GM10248 (cell line): ENCODE measurements at regions not wholly inside any gene's neighbourhood (a gene's known extent, or its start where the extent isn't known, plus 50 kb on each side); places are given as distances from the start of the nearest gene placed in this dataset.
"Not testable (repeated sequence)": the region's sequence is repeated elsewhere in the genome, so short reads cannot be mapped to it uniquely, and the experiment has no call there.

Source experiments
- CTCF ChIA-PET: fragments of 300-600 bp; sonication (Branson Sonifier 250); formaldehyde crosslinking; extraction: SDS; loops from one replicate; lab custom pipeline; 2021; ENCODE audit warnings: antibody characterized with exemption; lab: Yijun Ruan, JAX
- POLR2A ChIA-PET: fragments of 350-650 bp; sonication (Branson Sonifier 250); formaldehyde crosslinking; extraction: SDS; loops from one replicate; lab custom pipeline; 2020; ENCODE audit warnings: antibody characterized with exemption; lab: Yijun Ruan, JAX
- DNase-seq: peaks from one replicate; pipeline ENCODE4 v3.0.0; 2012; ENCODE audit errors: extremely low spot score
- CTCF ChIP-seq: IDR thresholded peaks from 2 replicates; pipeline ENCODE4 v1.5.1; 2012; ENCODE audit warnings: mild to moderate bottlenecking, low read depth; ENCODE audit errors: extremely low read depth, missing control alignments, control extremely low read depth

- DNase-seq, POLR2A ChIA-PET, CTCF ChIA-PET: not testable (repeated sequence)
Measured at GRCh38 chr14:105721602-105721970, 195.2 kb downstream of the TMEM121 start.

GRCh38 chr14:105721996-105722709 lies 195.8 kb downstream of the TMEM121 start:
- DNase-seq, POLR2A ChIA-PET, CTCF ChIA-PET: not testable (repeated sequence)

- CTCF ChIA-PET, POLR2A ChIA-PET, DNase-seq: not testable (repeated sequence)
Measured at GRCh38 chr14:105723271-105723670, 196.9 kb downstream of the TMEM121 start.

GRCh38 chr14:105723776-105724175 lies 197.4 kb downstream of the TMEM121 start:
- DNase-seq, POLR2A ChIA-PET, CTCF ChIA-PET: not testable (repeated sequence)

- DNase-seq: peak; percentile 1
- CTCF ChIA-PET, POLR2A ChIA-PET: not testable (repeated sequence)
Measured at GRCh38 chr14:105729825-105730368, 203.5 kb downstream of the TMEM121 start.

GRCh38 chr14:105730731-105731130 lies 204.3 kb downstream of the TMEM121 start:
- DNase-seq: peak; percentile 2
- CTCF ChIA-PET, POLR2A ChIA-PET: not testable (repeated sequence)

GRCh38 chr14:105731221-105731985 lies 205.0 kb downstream of the TMEM121 start:
- POLR2A ChIA-PET, CTCF ChIA-PET: not testable (repeated sequence)
- DNase-seq: peak; percentile 1

GRCh38 chr14:105733081-105734065 lies 207.0 kb downstream of the TMEM121 start:
- no peak for TF ChIP-seq CTCF
- peak; percentile 26 for DNase-seq
- ChIA-PET CTCF (no interaction called here), POLR2A (no interaction called here)

- CTCF ChIA-PET, DNase-seq, POLR2A ChIA-PET: not testable (repeated sequence)
Measured at GRCh38 chr14:105734241-105734640, 207.9 kb downstream of the TMEM121 start.

GRCh38 chr14:105736331-105736730 lies 209.9 kb downstream of the TMEM121 start:
- CTCF ChIA-PET, DNase-seq, POLR2A ChIA-PET: not testable (repeated sequence)

GRCh38 chr14:105737504-105738246 lies 211.3 kb downstream of the TMEM121 start:
- ChIA-PET CTCF (no interaction called here), POLR2A (no interaction called here)
- DNase-seq: peak; percentile 6
- TF ChIP-seq CTCF: no peak
